Heart left ventricle (tissue), 16 donors: ENCODE measurements at regions not wholly inside any gene's neighbourhood (a gene's known extent, or its start where the extent isn't known, plus 50 kb on each side); places are given as distances from the start of the nearest gene placed in this dataset.

Experiments
- ATAC-seq, 4 donors: fragments of 200-7000 bp; cut with Tn5 transposase; one replicate each; pipeline ENCODE4 v1.9.1; 2020 to 2022; ENCODE audit warnings: moderate library complexity in 4 of 4, mild to moderate bottlenecking in 3 of 4, moderate number of reproducible peaks in 1 of 4
- DNase-seq, 5 donors: peaks; one replicate each; pipeline ENCODE4 v3.0.0-alpha.2; 2020
- H3K27ac ChIP-seq, 12 donors: fragments of 200-600 bp; sonication (generic) in 4 of 12; one replicate each; pipeline versions ENCODE4 v1.5.0 to v1.8.0; 2016 to 2022; ENCODE audit warnings: mild to moderate bottlenecking in 2 of 12
- H3K27me3 ChIP-seq, 9 donors: fragments of 200-600 bp; sonication (generic) in 2 of 9; one replicate each; pipeline versions ENCODE4 v1.5.1 to v1.8.0; 2016 to 2022; ENCODE audit warnings: mild to moderate bottlenecking in 3 of 9
- H3K36me3 ChIP-seq, 9 donors: fragments of 200-600 bp; sonication (generic) in 2 of 9; one replicate each; pipeline versions ENCODE4 v1.5.0 to v1.8.0; 2018 to 2022; ENCODE audit warnings: mild to moderate bottlenecking in 2 of 9
- H3K4me1 ChIP-seq, 12 donors: fragments of 200-600 bp; sonication (generic) in 4 of 12; one replicate each; pipeline versions ENCODE4 v1.5.0 to v1.8.0; 2016 to 2022; ENCODE audit warnings: mild to moderate bottlenecking in 3 of 12
- H3K4me3 ChIP-seq, 12 donors: fragments of 200-600 bp; sonication (generic) in 4 of 12; one replicate each; pipeline versions ENCODE4 v1.5.0 to v1.8.0; 2017 to 2022; ENCODE audit warnings: mild to moderate bottlenecking in 9 of 12, moderate library complexity in 4 of 12
- H3K9me3 ChIP-seq, 12 donors: fragments of 200-600 bp; sonication (generic) in 4 of 12; one replicate each; pipeline versions ENCODE4 v1.5.0 to v1.8.0; 2016 to 2022; ENCODE audit warnings: mild to moderate bottlenecking in 1 of 12
- CTCF ChIP-seq, 12 donors: fragments of 200-600 bp; sonication (generic) in 4 of 12; IDR thresholded peaks; one replicate each; pipeline versions ENCODE4 v1.5.0 to v1.8.0; 2018 to 2022; ENCODE audit warnings: antibody characterized with exemption in 12 of 12, mild to moderate bottlenecking in 5 of 12
- POLR2A ChIP-seq, 2 donors: fragments of 450-650 bp; IDR thresholded peaks; one replicate each; pipeline ENCODE4 v1.6.1; 2017; ENCODE audit warnings: antibody characterized with exemption in 2 of 2, mild to moderate bottlenecking in 2 of 2, moderate library complexity in 2 of 2
- WGBS, 4 donors: extraction: QIAGEN DNeasy Blood & Tissue Kit in 2 of 4; methylation state at CpG; one replicate each; pipeline versions ENCODE4 v1.1.5 to v1.1.7; 2013 to 2018; 5-methylcytosine and 5-hydroxymethylcytosine counted together
- intact Hi-C, 10 donors: fragments of 100-400 bp; cut with DNase I; formaldehyde crosslinking; loops; one replicate each; pipeline versions ENCODE4 v1.11.1 to v1.14.2; 2022
- donor health status: ischemic (EF 13 %, LVEDD 7.1; RV severe dilation, severe dysfunction).
- donor health status: healthy with polysubstance abuse.
- donor health status: DM: no; HTN: yes; CAD: no.
- donor health status: DM: no; HTN: no; CAD: no.
- donor health status: ischemic (EF 25% LVEDD 6.9; RV normal size, moderate dysfunction).
- donor health status: ischemic (EF 25% LVEDD 5.7; RV mildly dilated, moderate dysfunction).
- donor health status: healthy.
- donor health status: DM: yes; HTN: yes; CAD: no.
- donor health status: ischemic (EF 35%, LVEDD 5.7; RV mildly dilated, moderate dysfunction).
- donor health status: nonischemic (EF 11% LVEDD 7.7; RV severe dilation, severe dysfunction).
- donor health status: DM: yes; HTN: yes; CAD: no.
- donor health status: PGD.
- donor health status: ischemic (EF 29% LVEDD 5.4; RV normal size, mild dysfunction).
- donor health status: nonischemic (EF 23%, LVEDD 6.1; RV moderate dilation, normal function).

- Histone ChIP-seq H3K27me3 (no peaks in the 10 kb centered on the region), H3K9me3 (peaks cover 0 to 22% (median 9%) of the 10 kb centered on the region in 12 donors), H3K4me3 (no peak overlapping the region), H3K36me3 (no peaks in the 10 kb centered on the region), H3K27ac (no peak overlapping the region), H3K4me1 (peaks cover 0 to 28% (median 0%) of the 10 kb centered on the region in 12 donors)
- no peak for DNase-seq
- TF ChIP-seq POLR2A (IDR thresholded peaks at IDR 0.05): no peak
- TF ChIP-seq CTCF (IDR thresholded peaks at IDR 0.05): no peak
- WGBS, 4 donors: 84 to 85% (median 85%) methylated on average over 4 of the region's 4 CpGs
- intact Hi-C loops: loop anchor here in 3 of 10 donors (10.0 kb wide), 3 partner anchors 56 to 176 kb away; partner anchors contain the start of gene NEBL (in 1 of the 3)
- no peak for ATAC-seq
These were observed 163.5 kb upstream of the NEBL start for GRCh38 chr10:21060626-21061025.

- TF ChIP-seq POLR2A (IDR thresholded peaks at IDR 0.05) (no peak), CTCF (IDR thresholded peaks at IDR 0.05) (no peak)
- H3K27ac ChIP-seq: peak overlapping the region in 4 of 12 donors; percentile 0 to 21 (median 10)
These were observed 160.9 kb upstream of the NEBL start for GRCh38 chr10:21057989-21058388.

GRCh38 chr10:21057436-21057835 is 160.3 kb upstream of the NEBL start:
- ATAC-seq (peak in 2 of 4 donors; percentile 53 to 70), DNase-seq (no peak)
- no peaks in the 10 kb centered on the region for H3K36me3 ChIP-seq
- intact Hi-C loops: no loop called here
- H3K4me1 ChIP-seq: peaks cover 0 to 16% (median 0%) of the 10 kb centered on the region in 12 donors
- 42 to 82% (median 77%) methylated on average over 7 to 8 of the region's 8 CpGs for WGBS, 4 donors
- H3K27me3 ChIP-seq: no peaks in the 10 kb centered on the region
- TF ChIP-seq CTCF (IDR thresholded peaks at IDR 0.05): no peak
- H3K4me3 ChIP-seq: no peak overlapping the region
- H3K9me3 ChIP-seq: peaks cover 0 to 23% (median 10%) of the 10 kb centered on the region in 12 donors
- H3K27ac ChIP-seq: peak overlapping the region in 3 of 12 donors; percentile 0 to 21 (median 15)

More at GRCh38 chr10:21057989-21058388, 160.9 kb upstream of the NEBL start:
- peaks cover 0 to 22% (median 9%) of the 10 kb centered on the region in 12 donors for H3K9me3 ChIP-seq
- H3K27me3 ChIP-seq: no peaks in the 10 kb centered on the region
- peaks cover 0 to 19% (median 0%) of the 10 kb centered on the region in 12 donors for H3K4me1 ChIP-seq
- H3K36me3 ChIP-seq: no peaks in the 10 kb centered on the region
- peak in 1 of 5 donors; percentile 18 for DNase-seq
- ATAC-seq: peak in 2 of 4 donors; percentile 64 to 80
- intact Hi-C loops: no loop called here
- H3K4me3 ChIP-seq: no peak overlapping the region

- H3K4me3 ChIP-seq: no peak overlapping the region
- no peaks in the 10 kb centered on the region for H3K36me3 ChIP-seq
- H3K27me3 ChIP-seq: peaks cover 0 to 5% (median 0%) of the 10 kb centered on the region in 9 donors
- ATAC-seq (no peak), DNase-seq (no peak)
- intact Hi-C loops: no loop called here
- TF ChIP-seq POLR2A (IDR thresholded peaks at IDR 0.05): no peak
- no peak for TF ChIP-seq CTCF (IDR thresholded peaks at IDR 0.05)
- H3K9me3 ChIP-seq: peaks cover 0 to 31% (median 12%) of the 10 kb centered on the region in 12 donors
- peaks cover 0 to 8% (median 0%) of the 10 kb centered on the region in 12 donors for H3K4me1 ChIP-seq
- H3K27ac ChIP-seq: no peak overlapping the region
- 62 to 80% (median 73%) methylated on average over 4 of the region's 4 CpGs for WGBS, 4 donors
These were observed 159.3 kb upstream of the NEBL start for GRCh38 chr10:21056461-21056860.
